Epithelial cell of proximal tubule (primary cell): ENCODE measurements at regions not wholly inside any gene's neighbourhood (a gene's known extent, or its start where the extent isn't known, plus 50 kb on each side); places are given as distances from the start of the nearest gene placed in this dataset.

Experiments
- DNase-seq: peaks from one replicate; pipeline ENCODE4 v3.0.0-alpha.2; 2011; ENCODE audit warnings: low read depth
- H3K4me3 ChIP-seq: 2 replicates; pipeline ENCODE4 v1.5.1; 2011; ENCODE audit warnings: low read depth, mild to moderate bottlenecking, low read length
- CTCF ChIP-seq: conservative IDR thresholded peaks from 2 replicates; pipeline ENCODE4 v1.5.1; 2012; ENCODE audit warnings: low read depth, mild to moderate bottlenecking, low read length

- TF ChIP-seq CTCF: no peak
- no peak for DNase-seq
- no peak overlapping the region for H3K4me3 ChIP-seq
Measured at GRCh38 chrX:86887341-86887740, 630.3 kb upstream of the KLHL4 start.

- H3K4me3 ChIP-seq: no peak overlapping the region
- TF ChIP-seq CTCF: no peak
- no peak for DNase-seq
Measured at GRCh38 chrX:86910027-86910426, 607.6 kb upstream of the KLHL4 start.

GRCh38 chrX:86910602-86911311 lies 606.8 kb upstream of the KLHL4 start:
- H3K4me3 ChIP-seq: no peak overlapping the region
- no peak for DNase-seq
- TF ChIP-seq CTCF: no peak

GRCh38 chrX:86914569-86914968 lies 603.0 kb upstream of the KLHL4 start:
- no peak overlapping the region for H3K4me3 ChIP-seq
- TF ChIP-seq CTCF: no peak
- DNase-seq: no peak

GRCh38 chrX:86917959-86918358 lies 599.6 kb upstream of the KLHL4 start:
- no peak for TF ChIP-seq CTCF
- H3K4me3 ChIP-seq: no peak overlapping the region
- DNase-seq: no peak

DNA sequence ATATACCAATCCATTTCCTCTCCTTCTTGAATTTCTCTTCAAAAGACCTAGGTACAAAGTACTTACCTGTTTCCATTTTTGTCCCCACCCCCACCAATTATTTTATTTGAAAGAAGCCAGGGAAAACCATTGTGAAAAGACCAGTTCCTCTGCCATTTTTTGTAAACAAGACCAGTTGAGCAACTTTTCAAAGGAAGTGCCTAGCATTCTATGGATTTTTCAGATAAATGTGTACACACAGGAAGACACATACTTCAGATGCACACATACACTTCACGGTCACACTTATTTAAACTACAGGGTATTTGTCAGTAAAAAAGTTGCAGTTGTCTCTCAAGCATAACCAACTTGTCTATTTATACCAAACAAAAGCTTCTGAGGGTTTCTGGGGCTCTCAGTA lies 587.2 kb upstream of the KLHL4 start:
- H3K4me3 ChIP-seq: no peak overlapping the region
- no peak for DNase-seq
- no peak for TF ChIP-seq CTCF

DNA sequence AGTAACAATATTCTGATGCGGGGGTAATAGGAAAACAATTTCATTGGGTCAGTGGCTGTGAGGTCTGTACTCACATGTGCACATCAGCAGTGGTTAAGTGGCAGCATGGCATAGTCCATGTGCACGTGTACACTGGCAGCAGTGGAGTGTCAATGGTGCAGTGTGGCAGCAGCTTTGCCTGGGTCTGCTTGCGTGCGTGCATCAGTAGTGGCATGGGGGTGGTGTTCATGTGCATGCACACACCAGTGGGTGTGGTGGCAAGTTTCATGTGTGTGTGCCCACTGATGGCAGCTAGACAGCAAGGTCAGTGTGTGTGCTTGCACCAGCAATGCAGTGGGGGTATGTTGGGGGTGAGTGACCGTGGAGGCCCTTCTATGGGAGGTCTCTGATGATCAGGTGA lies 581.6 kb upstream of the KLHL4 start:
- no peak overlapping the region for H3K4me3 ChIP-seq
- TF ChIP-seq CTCF: no peak
- no peak for DNase-seq
